ENCODE measurements at regions not wholly inside any gene's neighbourhood (a gene's known extent, or its start where the extent isn't known, plus 50 kb on each side); places are given as distances from the start of the nearest gene placed in this dataset.
"Not testable (repeated sequence)": the region's sequence is repeated elsewhere in the genome, so short reads cannot be mapped to it uniquely, and the experiment has no call there.

- DNase-seq (ENCODE audit: low read depth in 4 of 4, low spot score in 2 of 4): no peak
These were observed 99.6 kb downstream of the RPLP1 start for GRCh38 chr15:69552057-69552815.

- DNase-seq (ENCODE audit: low read depth in 4 of 4, low spot score in 2 of 4): no peak
These were observed 101.1 kb downstream of the RPLP1 start for GRCh38 chr15:69553686-69554085.

- no peak for DNase-seq (ENCODE audit: low read depth in 4 of 4, low spot score in 2 of 4)
These were observed 101.8 kb downstream of the RPLP1 start for GRCh38 chr15:69554279-69554961.

- no peak for DNase-seq (ENCODE audit: low read depth in 4 of 4, low spot score in 2 of 4)
These were observed 102.5 kb downstream of the RPLP1 start for GRCh38 chr15:69555080-69555479.

GRCh38 chr15:69556344-69556743 lies 103.7 kb downstream of the RPLP1 start:
- DNase-seq (ENCODE audit: low read depth in 4 of 4, low spot score in 2 of 4): no peak

- peak in 3 of 4 donors; percentile 35 to 62 (median 41) for DNase-seq (ENCODE audit: low read depth in 4 of 4, low spot score in 2 of 4)
These were observed 104.5 kb downstream of the RPLP1 start for GRCh38 chr15:69557020-69557706.

- no peak for DNase-seq (ENCODE audit: low read depth in 4 of 4, low spot score in 2 of 4)
These were observed 105.2 kb downstream of the RPLP1 start for GRCh38 chr15:69557707-69558409.

- no peak for DNase-seq (ENCODE audit: low read depth in 4 of 4, low spot score in 2 of 4)
These were observed 107.0 kb downstream of the RPLP1 start for GRCh38 chr15:69559440-69560190.

- no peak for DNase-seq (ENCODE audit: low read depth in 4 of 4, low spot score in 2 of 4)
These were observed 108.6 kb downstream of the RPLP1 start for GRCh38 chr15:69561071-69561784.

- no peak for DNase-seq (ENCODE audit: low read depth in 4 of 4, low spot score in 2 of 4)
These were observed 109.5 kb downstream of the RPLP1 start for GRCh38 chr15:69562116-69562515.

GRCh38 chr15:69562564-69562963 lies 109.9 kb downstream of the RPLP1 start:
- no peak for DNase-seq (ENCODE audit: low read depth in 4 of 4, low spot score in 2 of 4)

- no peak for DNase-seq (ENCODE audit: low read depth in 4 of 4, low spot score in 2 of 4)
These were observed 112.5 kb downstream of the RPLP1 start for GRCh38 chr15:69565066-69565655.

GRCh38 chr15:69567238-69567760 lies 114.7 kb downstream of the RPLP1 start:
- not testable (repeated sequence) for DNase-seq (ENCODE audit: low read depth in 4 of 4, low spot score in 2 of 4)

- no peak for DNase-seq (ENCODE audit: low read depth in 4 of 4, low spot score in 2 of 4)
These were observed 115.8 kb downstream of the RPLP1 start for GRCh38 chr15:69568173-69569009.

GRCh38 chr15:69570454-69570853 lies 117.8 kb downstream of the RPLP1 start:
- no peak for DNase-seq (ENCODE audit: low read depth in 4 of 4, low spot score in 2 of 4)

- DNase-seq (ENCODE audit: low read depth in 4 of 4, low spot score in 2 of 4): no peak
These were observed 118.4 kb downstream of the RPLP1 start for GRCh38 chr15:69570997-69571396.

GRCh38 chr15:69573278-69573677 lies 120.7 kb downstream of the RPLP1 start:
- DNase-seq (ENCODE audit: low read depth in 4 of 4, low spot score in 2 of 4): not testable (repeated sequence)

All from left renal cortex interstitium (tissue), 4 donors.